Cardiac fibroblast (primary cell): ENCODE measurements at regions not wholly inside any gene's neighbourhood (a gene's known extent, or its start where the extent isn't known, plus 50 kb on each side); places are given as distances from the start of the nearest gene placed in this dataset.

Experiments
- DNase-seq, 2 donors: peaks; one replicate each; pipeline versions ENCODE4 v3.0.0 to v3.0.0-alpha.2; 2010; ENCODE audit warnings: low read depth in 2 of 2
- H3K4me3 ChIP-seq, 2 donors: replicated peaks in 1 of 2; 1 replicate in 1 of 2; 2 replicates in 1 of 2; pipeline ENCODE4 v1.5.1; 2011; ENCODE audit warnings: low read depth in 2 of 2, low read length in 2 of 2, mild to moderate bottlenecking in 2 of 2, moderate library complexity in 1 of 2
- TF ChIP-seq, protein P1 (sequence below): IDR thresholded peaks from one replicate; pipeline ENCODE4 v1.5.1; 2011; ENCODE audit warnings: low read depth, mild to moderate bottlenecking, low read length, inconsistent platforms

DNA sequence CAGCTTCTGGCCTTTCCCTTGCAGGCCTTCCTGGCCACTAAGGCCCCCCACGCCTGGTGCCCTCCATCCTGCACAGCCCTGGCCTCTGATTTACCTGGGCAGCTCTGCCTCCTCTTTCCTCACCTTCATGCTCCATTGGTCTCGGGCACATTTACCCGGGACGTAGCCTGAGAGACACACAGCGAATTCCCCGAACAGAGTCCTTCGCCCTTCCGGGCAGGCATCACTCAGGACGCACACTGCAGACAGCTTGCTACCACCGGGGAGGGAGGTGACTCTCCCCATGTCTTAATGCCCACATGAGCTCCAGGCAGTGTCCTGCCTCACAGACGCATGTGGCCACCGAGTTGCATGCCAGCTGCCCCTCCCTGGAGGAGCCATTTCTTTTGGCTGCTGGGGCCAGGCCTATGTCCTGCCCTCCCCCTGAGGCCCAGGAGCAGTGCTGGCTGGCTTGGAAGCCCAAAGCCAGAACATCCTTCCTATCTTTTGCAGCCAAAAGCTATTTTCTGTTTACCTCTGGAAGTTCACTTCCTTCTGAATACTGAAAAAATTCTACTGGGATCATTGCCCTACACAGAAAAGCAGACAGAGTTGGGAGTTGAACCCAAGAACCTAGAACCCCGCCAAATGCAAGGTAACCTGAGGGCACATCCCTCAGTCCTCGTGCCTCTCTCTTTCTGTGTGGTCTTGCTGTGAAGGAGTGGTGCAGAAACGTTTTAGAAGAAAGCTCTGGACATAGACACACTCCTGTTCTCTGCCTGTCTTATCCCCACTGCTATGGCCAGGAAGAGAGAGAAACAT lies 209.5 kb downstream of the TOMM20 start:
- H3K4me3 ChIP-seq: no peak overlapping the region
- DNase-seq: peak in 1 of 2 donors; percentile 47
- TF ChIP-seq, protein P1, sequence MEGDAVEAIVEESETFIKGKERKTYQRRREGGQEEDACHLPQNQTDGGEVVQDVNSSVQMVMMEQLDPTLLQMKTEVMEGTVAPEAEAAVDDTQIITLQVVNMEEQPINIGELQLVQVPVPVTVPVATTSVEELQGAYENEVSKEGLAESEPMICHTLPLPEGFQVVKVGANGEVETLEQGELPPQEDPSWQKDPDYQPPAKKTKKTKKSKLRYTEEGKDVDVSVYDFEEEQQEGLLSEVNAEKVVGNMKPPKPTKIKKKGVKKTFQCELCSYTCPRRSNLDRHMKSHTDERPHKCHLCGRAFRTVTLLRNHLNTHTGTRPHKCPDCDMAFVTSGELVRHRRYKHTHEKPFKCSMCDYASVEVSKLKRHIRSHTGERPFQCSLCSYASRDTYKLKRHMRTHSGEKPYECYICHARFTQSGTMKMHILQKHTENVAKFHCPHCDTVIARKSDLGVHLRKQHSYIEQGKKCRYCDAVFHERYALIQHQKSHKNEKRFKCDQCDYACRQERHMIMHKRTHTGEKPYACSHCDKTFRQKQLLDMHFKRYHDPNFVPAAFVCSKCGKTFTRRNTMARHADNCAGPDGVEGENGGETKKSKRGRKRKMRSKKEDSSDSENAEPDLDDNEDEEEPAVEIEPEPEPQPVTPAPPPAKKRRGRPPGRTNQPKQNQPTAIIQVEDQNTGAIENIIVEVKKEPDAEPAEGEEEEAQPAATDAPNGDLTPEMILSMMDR: no peak

DNA sequence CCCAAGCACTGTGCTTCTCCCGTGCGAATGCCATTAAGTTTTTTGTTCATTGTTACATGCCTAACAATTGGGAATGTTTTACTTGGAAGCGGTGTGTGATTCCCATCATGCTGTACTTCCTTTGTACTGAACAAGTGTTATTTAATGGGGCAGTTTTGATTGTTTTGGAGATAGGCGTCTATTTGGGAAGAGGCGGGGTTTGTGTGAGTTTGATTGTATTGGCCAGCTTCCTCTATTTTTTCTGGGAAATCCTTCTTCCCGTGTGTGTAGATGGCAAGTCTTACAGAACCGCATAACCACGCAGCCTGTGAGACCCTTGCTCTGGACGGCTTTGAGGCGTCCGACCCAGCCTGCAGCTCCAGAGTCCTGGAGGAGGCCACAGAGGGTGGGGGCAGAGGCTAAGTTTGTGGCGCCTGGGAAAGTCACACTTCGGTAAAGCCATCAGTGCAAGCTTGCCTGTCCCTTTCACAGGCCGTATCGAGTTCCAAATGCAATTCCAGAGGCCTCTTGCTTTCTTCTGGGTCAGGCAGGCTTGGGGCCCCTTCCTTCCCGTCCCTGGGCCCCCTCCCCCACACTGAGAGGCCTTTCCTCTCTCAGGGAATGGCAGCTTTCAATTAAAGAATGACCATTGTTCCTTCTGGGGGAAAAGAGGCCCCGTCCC lies 210.3 kb downstream of the TOMM20 start:
- TF ChIP-seq, protein P1: no peak
- H3K4me3 ChIP-seq: no peak overlapping the region
- DNase-seq: peak; percentile 71 to 82

DNA sequence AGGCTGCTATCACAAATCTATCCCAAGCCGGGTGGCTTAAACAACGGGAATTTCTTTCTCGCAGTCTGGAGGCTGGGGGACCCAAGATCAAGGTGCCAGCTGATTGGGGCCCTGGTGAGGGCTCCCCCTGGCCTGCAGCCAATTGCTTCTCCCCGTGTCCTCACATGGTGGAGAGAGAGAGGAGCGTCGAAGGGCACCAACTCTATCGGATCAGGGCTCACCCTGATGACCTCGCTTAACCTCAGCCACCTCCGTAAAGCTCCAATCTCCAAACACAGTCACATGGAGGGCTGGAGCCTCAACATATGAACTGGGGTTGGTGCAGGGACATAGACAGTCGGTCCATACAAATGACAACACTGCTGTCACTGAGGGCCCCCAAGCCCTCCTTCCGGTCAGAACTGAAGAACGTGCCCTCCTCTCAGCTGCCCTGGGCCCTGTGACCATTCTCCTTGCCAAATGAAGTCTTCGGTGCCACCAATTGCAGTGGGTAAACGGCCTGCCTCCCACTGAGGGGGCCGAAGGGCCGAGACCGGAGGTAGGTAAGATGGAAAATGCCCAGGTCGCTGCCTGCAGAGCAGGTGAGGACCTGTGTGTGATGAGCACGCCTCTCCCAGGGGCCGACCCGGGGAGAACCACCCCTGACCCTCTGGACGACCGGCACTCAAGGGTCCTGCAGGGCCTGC lies 211.0 kb downstream of the TOMM20 start:
- TF ChIP-seq, protein P1: no peak

DNA sequence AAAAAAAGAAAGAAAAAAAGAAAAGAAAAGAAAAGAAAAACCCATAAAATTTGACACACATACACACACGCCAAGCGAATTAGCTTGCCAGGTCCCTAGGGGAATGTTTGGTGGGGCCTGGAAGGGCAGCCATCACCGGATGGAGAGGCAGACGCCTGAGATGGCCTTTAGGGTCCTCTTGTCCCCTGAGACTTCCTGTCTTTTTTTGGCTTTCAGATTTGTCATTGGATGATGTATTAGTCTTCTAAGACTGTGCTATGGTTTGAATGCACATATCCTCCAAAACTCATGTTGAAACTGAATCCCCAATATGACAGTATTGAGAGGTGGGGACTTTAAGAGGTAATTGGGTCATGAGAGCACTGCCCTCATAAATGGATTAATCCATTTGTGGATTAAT lies 211.8 kb downstream of the TOMM20 start:
- DNase-seq: no peak
- H3K4me3 ChIP-seq: no peak overlapping the region
- TF ChIP-seq, protein P1: no peak

More for the DNA sequence above, 211.0 kb downstream of the TOMM20 start:
- H3K4me3 ChIP-seq: no peak overlapping the region
- no peak for DNase-seq

DNA sequence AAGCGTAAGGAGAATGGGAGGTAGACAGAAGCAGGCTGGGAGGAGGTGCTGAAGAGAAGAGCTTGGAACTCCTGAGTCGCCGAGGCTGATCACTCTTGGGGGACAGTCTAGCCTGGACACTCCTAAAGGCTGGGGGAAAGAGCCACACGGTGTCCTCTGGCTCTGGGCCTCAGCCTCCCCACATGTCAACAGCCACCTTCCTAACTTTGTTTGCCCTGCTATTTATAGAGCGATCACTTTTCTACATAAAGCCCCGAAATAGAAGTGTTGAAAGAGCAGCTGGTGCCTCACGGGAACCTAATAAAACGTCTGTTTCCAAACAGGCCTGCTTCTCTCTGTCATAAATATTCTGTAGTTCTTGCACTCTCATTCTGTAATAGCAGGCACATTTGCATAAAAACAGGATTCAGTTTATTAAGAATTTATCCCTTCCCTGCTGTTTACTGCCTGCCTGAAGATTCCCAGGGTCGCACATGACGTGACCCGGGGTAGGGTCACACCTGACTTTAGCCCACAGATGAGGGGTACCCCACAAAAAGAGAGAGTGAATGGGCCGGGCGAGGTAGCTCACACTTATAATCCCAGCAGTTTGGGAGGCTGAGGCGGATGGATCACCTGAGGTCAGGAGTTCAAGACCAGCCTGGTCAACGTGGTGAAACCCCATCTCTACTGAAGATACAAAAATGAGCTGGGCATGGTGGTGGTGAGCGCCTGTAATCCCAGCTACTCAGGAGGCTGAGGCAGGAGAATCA lies 212.5 kb downstream of the TOMM20 start:
- TF ChIP-seq, protein P1: no peak
- H3K4me3 ChIP-seq: no peak overlapping the region
- DNase-seq: peak; percentile 16 to 42

DNA sequence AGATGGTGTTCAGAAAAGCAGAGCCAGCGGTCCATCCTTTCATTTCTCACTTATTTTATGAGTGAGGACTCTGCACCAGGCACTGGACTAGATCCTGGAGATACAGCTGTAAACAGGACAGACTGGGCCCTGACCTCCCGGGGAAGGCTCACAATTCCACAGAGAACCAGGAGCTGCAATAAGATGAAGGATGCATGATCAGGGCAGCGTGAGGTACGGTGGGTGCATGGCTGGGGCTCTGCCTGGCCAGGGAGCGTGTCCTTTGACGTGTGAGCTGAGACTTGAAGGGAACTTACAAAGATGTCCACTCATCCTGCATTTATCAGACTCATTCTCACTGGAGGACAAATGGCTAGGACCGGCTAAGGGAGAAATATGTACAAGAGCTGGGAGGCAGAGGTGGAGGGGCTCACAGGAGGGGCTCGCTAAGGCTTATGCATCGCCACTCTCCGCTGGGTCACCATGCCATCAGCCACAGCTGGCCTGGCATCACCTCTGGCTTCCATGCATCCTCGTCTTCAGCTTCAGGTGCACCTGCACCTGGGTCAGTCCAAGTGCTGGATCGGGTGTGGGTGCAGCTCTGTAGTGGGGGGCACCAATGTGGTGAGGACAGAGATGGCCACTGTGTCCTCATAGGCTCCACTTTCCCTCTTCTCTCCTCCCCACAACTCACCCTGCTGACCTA lies 213.9 kb downstream of the TOMM20 start:
- TF ChIP-seq, protein P1: no peak
- no peak overlapping the region for H3K4me3 ChIP-seq
- DNase-seq: no peak
